GM23338 (cell line): ENCODE measurements at regions not wholly inside any gene's neighbourhood (a gene's known extent, or its start where the extent isn't known, plus 50 kb on each side); places are given as distances from the start of the nearest gene placed in this dataset.

Source experiments
- ATAC-seq: fragments of 200-7000 bp; cut with Tn5 transposase; 3 replicates; pipeline ENCODE4 v1.9.1; 2020
- DNase-seq: peaks from one replicate; pipeline ENCODE4 v3.0.0-alpha.2; 2015; ENCODE audit warnings: low spot score
- H2AFZ ChIP-seq: fragments of 200-600 bp; sonication (generic); 2 replicates; pipeline ENCODE4 v1.8.0; 2016; ENCODE audit warnings: antibody characterized with exemption, mild to moderate bottlenecking, moderate library complexity
- H3F3A ChIP-seq: fragments of 200-600 bp; sonication (generic); replicated peaks from 2 replicates; pipeline ENCODE4 v1.8.0; 2017; ENCODE audit warnings: antibody characterized with exemption, mixed run types, low read depth
- H3K27ac ChIP-seq: fragments of 200-600 bp; sonication (generic); 2 replicates; pipeline ENCODE4 v1.6.1; 2016; ENCODE audit warnings: low read depth
- H3K27me3 ChIP-seq: fragments of 200-600 bp; sonication (generic); 2 replicates; pipeline ENCODE4 v1.8.0; 2016; ENCODE audit warnings: mild to moderate bottlenecking, mixed run types, moderate library complexity; ENCODE audit not compliant: insufficient read depth
- H3K36me3 ChIP-seq: fragments of 200-600 bp; sonication (generic); 2 replicates; pipeline ENCODE4 v1.8.0; 2016; ENCODE audit warnings: mild to moderate bottlenecking; ENCODE audit not compliant: insufficient read depth
- H3K4me1 ChIP-seq: fragments of 200-600 bp; sonication (generic); 2 replicates; pipeline ENCODE4 v1.8.0; 2016; ENCODE audit warnings: mild to moderate bottlenecking, moderate library complexity; ENCODE audit not compliant: insufficient read depth
- H3K4me2 ChIP-seq: fragments of 200-600 bp; sonication (generic); 2 replicates; pipeline ENCODE4 v1.7.1; 2017; ENCODE audit warnings: mixed run types
- H3K4me3 ChIP-seq: fragments of 200-600 bp; sonication (generic); 2 replicates; pipeline ENCODE4 v1.6.1; 2016; ENCODE audit warnings: mixed run types
- H3K79me2 ChIP-seq: fragments of 200-600 bp; sonication (generic); replicated peaks from 2 replicates; pipeline ENCODE4 v1.8.0; 2017; ENCODE audit warnings: mild to moderate bottlenecking; ENCODE audit not compliant: insufficient read depth
- H3K9me2 ChIP-seq: fragments of 200-600 bp; sonication (generic); 2 replicates; pipeline ENCODE4 v1.8.0; 2017; ENCODE audit not compliant: insufficient read depth
- H4K20me1 ChIP-seq: fragments of 200-600 bp; sonication (generic); replicated peaks from 2 replicates; pipeline ENCODE4 v1.8.0; 2017; ENCODE audit warnings: mild to moderate bottlenecking; ENCODE audit not compliant: insufficient read depth
- H3K27ac Mint-ChIP-seq: 2 replicates; pipeline ENCODE4 v1.8.0; 2020; ENCODE audit warnings: inconsistent platforms, mild to moderate bottlenecking, moderate library complexity, mixed read lengths
- H3K27me3 Mint-ChIP-seq: 3 replicates; pipeline ENCODE4 v1.8.0; 2022; ENCODE audit warnings: low read depth, mild to moderate bottlenecking, moderate library complexity, mixed read lengths, inconsistent platforms; ENCODE audit not compliant: insufficient read depth, poor library complexity
- H3K36me3 Mint-ChIP-seq: 3 replicates; pipeline ENCODE4 v1.8.0; 2021; ENCODE audit warnings: low read depth, mild to moderate bottlenecking, inconsistent platforms, moderate library complexity, mixed read lengths
- H3K4me1 Mint-ChIP-seq: 3 replicates; pipeline ENCODE4 v1.8.0; 2020; ENCODE audit warnings: mild to moderate bottlenecking, inconsistent platforms, mixed read lengths
- H3K4me3 Mint-ChIP-seq: 3 replicates; pipeline ENCODE4 v1.8.0; 2021; ENCODE audit warnings: moderate library complexity, mild to moderate bottlenecking, inconsistent platforms, mixed read lengths
- H3K9me3 Mint-ChIP-seq: 3 replicates; pipeline ENCODE4 v1.8.0; 2020; ENCODE audit warnings: moderate library complexity, mild to moderate bottlenecking, inconsistent platforms, mixed read lengths
- CREB1 ChIP-seq: fragments of 250-450 bp; sonication (Bioruptor Pico); IDR thresholded peaks from 2 replicates; pipeline ENCODE4 v1.5.0; 2020; ENCODE audit warnings: low read depth, mild to moderate bottlenecking, moderate library complexity
- EZH2 ChIP-seq: fragments of 200-600 bp; sonication (generic); IDR thresholded peaks from one replicate; pipeline ENCODE4 v1.8.0; 2017; ENCODE audit warnings: antibody characterized with exemption, mild to moderate bottlenecking, low read depth; ENCODE audit not compliant: unreplicated experiment
- EZH2phosphoT487 ChIP-seq: fragments of 200-600 bp; sonication (generic); IDR thresholded peaks from one replicate; pipeline ENCODE4 v1.8.1; 2018; ENCODE audit warnings: antibody characterized with exemption; ENCODE audit not compliant: unreplicated experiment
- JUNB ChIP-seq: IDR thresholded peaks from one replicate; pipeline ENCODE4 v1.6.1; 2016; ENCODE audit warnings: antibody characterized with exemption; ENCODE audit not compliant: unreplicated experiment
- NANOG ChIP-seq: IDR thresholded peaks from 2 replicates; pipeline ENCODE4 v1.6.1; 2016; ENCODE audit warnings: antibody characterized with exemption, borderline replicate concordance
- STAT1 ChIP-seq: IDR thresholded peaks from one replicate; pipeline ENCODE4 v1.6.1; 2016; ENCODE audit warnings: antibody characterized with exemption; ENCODE audit not compliant: unreplicated experiment
- ZNF114 ChIP-seq: fragments of 250-450 bp; sonication (Bioruptor Pico); IDR thresholded peaks from 2 replicates; pipeline ENCODE4 v1.5.0; 2020; ENCODE audit warnings: mild to moderate bottlenecking, moderate library complexity
- ZNF331 ChIP-seq: fragments of 250-450 bp; sonication (Bioruptor Pico); IDR thresholded peaks from 2 replicates; pipeline ENCODE4 v1.5.0; 2020; ENCODE audit warnings: low read depth, mild to moderate bottlenecking, moderate library complexity
- TF ChIP-seq, protein P1 (sequence below): fragments of 250-450 bp; sonication (Bioruptor Pico); IDR thresholded peaks from 2 replicates; pipeline ENCODE4 v1.5.0; 2020; ENCODE audit warnings: mild to moderate bottlenecking, moderate library complexity
- TF ChIP-seq, protein P2 (sequence below), 2 experiments: fragments of 200-600 bp in 1 of 2; sonication (generic) in 1 of 2; conservative IDR thresholded peaks; 2 replicates each; pipeline versions ENCODE4 v1.5.1 to v1.6.1; 2016 to 2017; ENCODE audit warnings: antibody characterized with exemption in 2 of 2, low read depth in 2 of 2, mild to moderate bottlenecking in 2 of 2, moderate library complexity in 1 of 2

DNA sequence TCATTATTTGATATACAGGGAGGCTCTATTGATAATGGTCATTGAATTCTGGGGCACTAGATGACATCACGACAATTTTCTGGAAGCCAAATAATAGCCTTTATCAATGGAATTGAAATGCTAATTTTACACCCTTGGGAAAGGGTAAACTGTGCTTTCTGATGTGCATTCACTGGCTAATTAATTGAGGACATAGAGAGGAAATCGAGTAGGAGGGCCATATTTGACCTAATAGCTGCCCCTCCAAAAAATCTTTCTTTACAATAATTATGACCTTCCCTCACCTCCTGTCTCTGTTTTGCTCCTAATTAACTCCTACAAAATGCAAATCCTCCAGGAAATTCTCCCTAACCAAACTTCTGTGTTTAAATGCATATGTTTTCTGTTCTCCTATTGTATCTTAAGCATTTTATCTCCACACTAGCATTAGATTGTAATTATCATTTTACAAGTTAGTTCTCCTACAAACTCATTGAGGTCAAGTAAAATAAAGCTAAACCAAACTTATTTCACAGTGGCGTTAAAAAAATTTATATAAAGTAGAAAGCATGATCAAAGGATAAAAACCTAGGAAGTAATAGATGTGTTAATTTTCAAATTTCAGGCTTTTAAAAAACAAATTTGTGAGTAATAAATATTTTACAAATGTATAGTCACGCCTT, 1414.0 kb upstream of the AGA start (continued):
- TF ChIP-seq, protein P1, sequence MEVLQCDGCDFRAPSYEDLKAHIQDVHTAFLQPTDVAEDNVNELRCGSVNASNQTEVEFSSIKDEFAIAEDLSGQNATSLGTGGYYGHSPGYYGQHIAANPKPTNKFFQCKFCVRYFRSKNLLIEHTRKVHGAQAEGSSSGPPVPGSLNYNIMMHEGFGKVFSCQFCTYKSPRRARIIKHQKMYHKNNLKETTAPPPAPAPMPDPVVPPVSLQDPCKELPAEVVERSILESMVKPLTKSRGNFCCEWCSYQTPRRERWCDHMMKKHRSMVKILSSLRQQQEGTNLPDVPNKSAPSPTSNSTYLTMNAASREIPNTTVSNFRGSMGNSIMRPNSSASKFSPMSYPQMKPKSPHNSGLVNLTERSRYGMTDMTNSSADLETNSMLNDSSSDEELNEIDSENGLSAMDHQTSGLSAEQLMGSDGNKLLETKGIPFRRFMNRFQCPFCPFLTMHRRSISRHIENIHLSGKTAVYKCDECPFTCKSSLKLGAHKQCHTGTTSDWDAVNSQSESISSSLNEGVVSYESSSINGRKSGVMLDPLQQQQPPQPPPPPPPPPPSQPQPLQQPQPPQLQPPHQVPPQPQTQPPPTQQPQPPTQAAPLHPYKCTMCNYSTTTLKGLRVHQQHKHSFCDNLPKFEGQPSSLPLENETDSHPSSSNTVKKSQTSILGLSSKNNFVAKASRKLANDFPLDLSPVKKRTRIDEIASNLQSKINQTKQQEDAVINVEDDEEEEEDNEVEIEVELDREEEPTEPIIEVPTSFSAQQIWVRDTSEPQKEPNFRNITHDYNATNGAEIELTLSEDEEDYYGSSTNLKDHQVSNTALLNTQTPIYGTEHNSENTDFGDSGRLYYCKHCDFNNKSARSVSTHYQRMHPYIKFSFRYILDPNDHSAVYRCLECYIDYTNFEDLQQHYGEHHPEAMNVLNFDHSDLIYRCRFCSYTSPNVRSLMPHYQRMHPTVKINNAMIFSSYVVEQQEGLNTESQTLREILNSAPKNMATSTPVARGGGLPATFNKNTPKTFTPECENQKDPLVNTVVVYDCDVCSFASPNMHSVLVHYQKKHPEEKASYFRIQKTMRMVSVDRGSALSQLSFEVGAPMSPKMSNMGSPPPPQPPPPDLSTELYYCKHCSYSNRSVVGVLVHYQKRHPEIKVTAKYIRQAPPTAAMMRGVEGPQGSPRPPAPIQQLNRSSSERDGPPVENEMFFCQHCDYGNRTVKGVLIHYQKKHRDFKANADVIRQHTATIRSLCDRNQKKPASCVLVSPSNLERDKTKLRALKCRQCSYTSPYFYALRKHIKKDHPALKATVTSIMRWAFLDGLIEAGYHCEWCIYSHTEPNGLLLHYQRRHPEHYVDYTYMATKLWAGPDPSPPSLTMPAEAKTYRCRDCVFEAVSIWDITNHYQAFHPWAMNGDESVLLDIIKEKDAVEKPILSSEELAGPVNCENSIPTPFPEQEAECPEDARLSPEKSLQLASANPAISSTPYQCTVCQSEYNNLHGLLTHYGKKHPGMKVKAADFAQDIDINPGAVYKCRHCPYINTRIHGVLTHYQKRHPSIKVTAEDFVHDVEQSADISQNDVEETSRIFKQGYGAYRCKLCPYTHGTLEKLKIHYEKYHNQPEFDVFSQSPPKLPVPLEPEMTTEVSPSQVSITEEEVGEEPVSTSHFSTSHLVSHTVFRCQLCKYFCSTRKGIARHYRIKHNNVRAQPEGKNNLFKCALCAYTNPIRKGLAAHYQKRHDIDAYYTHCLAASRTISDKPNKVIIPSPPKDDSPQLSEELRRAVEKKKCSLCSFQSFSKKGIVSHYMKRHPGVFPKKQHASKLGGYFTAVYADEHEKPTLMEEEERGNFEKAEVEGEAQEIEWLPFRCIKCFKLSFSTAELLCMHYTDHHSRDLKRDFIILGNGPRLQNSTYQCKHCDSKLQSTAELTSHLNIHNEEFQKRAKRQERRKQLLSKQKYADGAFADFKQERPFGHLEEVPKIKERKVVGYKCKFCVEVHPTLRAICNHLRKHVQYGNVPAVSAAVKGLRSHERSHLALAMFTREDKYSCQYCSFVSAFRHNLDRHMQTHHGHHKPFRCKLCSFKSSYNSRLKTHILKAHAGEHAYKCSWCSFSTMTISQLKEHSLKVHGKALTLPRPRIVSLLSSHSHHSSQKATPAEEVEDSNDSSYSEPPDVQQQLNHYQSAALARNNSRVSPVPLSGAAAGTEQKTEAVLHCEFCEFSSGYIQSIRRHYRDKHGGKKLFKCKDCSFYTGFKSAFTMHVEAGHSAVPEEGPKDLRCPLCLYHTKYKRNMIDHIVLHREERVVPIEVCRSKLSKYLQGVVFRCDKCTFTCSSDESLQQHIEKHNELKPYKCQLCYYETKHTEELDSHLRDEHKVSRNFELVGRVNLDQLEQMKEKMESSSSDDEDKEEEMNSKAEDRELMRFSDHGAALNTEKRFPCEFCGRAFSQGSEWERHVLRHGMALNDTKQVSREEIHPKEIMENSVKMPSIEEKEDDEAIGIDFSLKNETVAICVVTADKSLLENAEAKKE, result no peak
- TF ChIP-seq EZH2, result no peak

DNA sequence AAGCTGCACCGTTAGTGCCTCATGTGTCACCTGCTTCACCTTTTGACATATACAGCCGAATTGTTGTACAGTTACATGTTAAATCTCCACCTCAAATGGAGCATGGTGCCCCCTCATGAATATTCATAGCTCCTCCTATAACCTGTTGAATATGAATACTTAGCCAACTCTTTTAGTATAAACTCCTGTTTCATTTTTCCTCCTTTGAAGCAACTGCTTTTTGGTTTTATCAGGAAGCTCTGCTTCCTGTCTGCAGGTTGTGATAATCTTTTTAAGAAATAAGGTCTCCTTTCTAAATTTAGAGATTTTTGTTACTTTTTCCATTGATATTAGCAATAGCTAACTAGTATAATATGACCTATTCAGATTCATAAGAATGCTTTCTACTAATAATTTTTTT, 1429.2 kb upstream of the AGA start:
- no peaks in the 10 kb centered on the region for H3K36me3 Mint-ChIP-seq
- Histone ChIP-seq H3K9me2 (no peaks in the 10 kb centered on the region), H3K4me3 (no peak overlapping the region), H4K20me1 (no peaks in the 10 kb centered on the region), H3F3A (no peaks in the 10 kb centered on the region), H3K4me1 (no peaks in the 10 kb centered on the region), H3K27ac (no peak overlapping the region), H3K27me3 (no peaks in the 10 kb centered on the region), H2AFZ (peak overlapping the region; percentile 66; the same call in 1 of the 2 replicates), H3K36me3 (no peaks in the 10 kb centered on the region), H3K79me2 (no peaks in the 10 kb centered on the region), H3K4me2 (no peak overlapping the region)
- H3K4me3 Mint-ChIP-seq, result no peak overlapping the region
- no peaks in the 10 kb centered on the region for H3K9me3 Mint-ChIP-seq
- H3K4me1 Mint-ChIP-seq, result peaks cover 5% of the 10 kb centered on the region; the same call in 1 of the 3 replicates
- H3K27me3 Mint-ChIP-seq, result peaks cover 4% of the 10 kb centered on the region
- ATAC-seq (no peak), DNase-seq (no peak)
- TF ChIP-seq STAT1, result no peak
- H3K27ac Mint-ChIP-seq, result no peak overlapping the region

DNA sequence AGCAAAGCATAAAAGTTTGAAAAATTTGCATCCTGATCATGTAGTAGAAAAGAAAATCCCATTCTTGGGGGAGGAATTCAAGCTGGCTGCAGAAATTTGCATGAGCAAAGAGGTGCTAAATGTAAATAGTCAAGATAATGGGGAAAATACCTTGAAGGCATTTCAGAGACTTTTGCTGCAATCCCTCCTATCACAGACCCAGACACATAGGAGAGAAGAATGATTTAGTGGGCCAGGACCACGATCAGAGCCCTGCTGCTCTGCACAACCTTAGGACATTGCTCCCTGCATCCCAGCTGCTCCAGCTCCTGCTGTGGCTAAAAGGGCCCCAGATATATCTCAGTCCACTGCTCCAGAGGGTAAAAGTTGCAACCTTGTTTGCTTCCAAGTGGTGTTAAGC, 1439.7 kb upstream of the AGA start:
- H4K20me1 ChIP-seq, result no peaks in the 10 kb centered on the region
- 0 out of 2 replicates have a peak, but pooled peaks cover 3% of the 10 kb centered on the region for H3K4me1 ChIP-seq
- Mint-ChIP-seq H3K36me3 (peaks cover 39% of the 10 kb centered on the region), H3K4me1 (peaks cover 6% of the 10 kb centered on the region; the same call in 2 of the 3 replicates), H3K27ac (no peak overlapping the region), H3K4me3 (no peak overlapping the region), H3K27me3 (peaks cover 2% of the 10 kb centered on the region), H3K9me3 (peaks cover 42% of the 10 kb centered on the region)
- no peak overlapping the region for H3K4me3 ChIP-seq
- peak; percentile 31 for DNase-seq
- no peak overlapping the region for H2AFZ ChIP-seq
- no peak overlapping the region for H3K4me2 ChIP-seq
- no peaks in the 10 kb centered on the region for H3K27me3 ChIP-seq
- H3K36me3 ChIP-seq, result 0 out of 2 replicates have a peak, but pooled peaks cover 8% of the 10 kb centered on the region
- H3F3A ChIP-seq, result 0 out of 2 replicates have a peak, but pooled peaks cover 7% of the 10 kb centered on the region
- peak; percentile 68 for ATAC-seq
- no peaks in the 10 kb centered on the region; the same call in 1 of the 2 replicates for H3K9me2 ChIP-seq
- no peaks in the 10 kb centered on the region for H3K79me2 ChIP-seq
- H3K27ac ChIP-seq, result peak overlapping the region; percentile 79
- TF ChIP-seq CREB1 (no peak), JUNB (no peak), NANOG (no peak), ZNF331 (CRISPR knock-in tag) (no peak), EZH2phosphoT487 (no peak), ZNF114 (CRISPR knock-in tag) (no peak)
- TF ChIP-seq, protein P2, sequence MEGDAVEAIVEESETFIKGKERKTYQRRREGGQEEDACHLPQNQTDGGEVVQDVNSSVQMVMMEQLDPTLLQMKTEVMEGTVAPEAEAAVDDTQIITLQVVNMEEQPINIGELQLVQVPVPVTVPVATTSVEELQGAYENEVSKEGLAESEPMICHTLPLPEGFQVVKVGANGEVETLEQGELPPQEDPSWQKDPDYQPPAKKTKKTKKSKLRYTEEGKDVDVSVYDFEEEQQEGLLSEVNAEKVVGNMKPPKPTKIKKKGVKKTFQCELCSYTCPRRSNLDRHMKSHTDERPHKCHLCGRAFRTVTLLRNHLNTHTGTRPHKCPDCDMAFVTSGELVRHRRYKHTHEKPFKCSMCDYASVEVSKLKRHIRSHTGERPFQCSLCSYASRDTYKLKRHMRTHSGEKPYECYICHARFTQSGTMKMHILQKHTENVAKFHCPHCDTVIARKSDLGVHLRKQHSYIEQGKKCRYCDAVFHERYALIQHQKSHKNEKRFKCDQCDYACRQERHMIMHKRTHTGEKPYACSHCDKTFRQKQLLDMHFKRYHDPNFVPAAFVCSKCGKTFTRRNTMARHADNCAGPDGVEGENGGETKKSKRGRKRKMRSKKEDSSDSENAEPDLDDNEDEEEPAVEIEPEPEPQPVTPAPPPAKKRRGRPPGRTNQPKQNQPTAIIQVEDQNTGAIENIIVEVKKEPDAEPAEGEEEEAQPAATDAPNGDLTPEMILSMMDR (conservative IDR thresholded peaks at IDR 0.05; ENCODE audit: low read depth in 2 of 2), result no peak
